HCT116 (cell line): ENCODE measurements at regions not wholly inside any gene's neighbourhood (a gene's known extent, or its start where the extent isn't known, plus 50 kb on each side); places are given as distances from the start of the nearest gene placed in this dataset.

ENCODE experiments used
- ATAC-seq: fragments of 200-7000 bp; cut with Tn5 transposase; 2 replicates; pipeline ENCODE4 v1.9.1; 2020; ENCODE audit warnings: mild to moderate bottlenecking, moderate library complexity
- BruUV-seq: library from RNA; stranded (reverse); fragments of 400-500 nt; replicated peaks from 2 replicates; lab custom pipeline; 2021; lab: Mats Ljungman, UMichigan
- CTCF ChIA-PET: fragments of 300-600 bp; sonication (Branson Sonifier 250); formaldehyde crosslinking; loops from one replicate; lab custom pipeline; 2021; ENCODE audit warnings: antibody characterized with exemption; lab: Charles Lee
- POLR2A ChIA-PET: fragments of 300-600, 350-600 bp; sonication (Branson Sonifier 250); formaldehyde crosslinking; loops from one replicate; lab custom pipeline; 2021; ENCODE audit warnings: antibody characterized with exemption; lab: Charles Lee
- RAD21 ChIA-PET, 2 experiments: fragments of 300-600 bp; sonication (Branson Sonifier 250); formaldehyde crosslinking; loops; one replicate each; lab custom pipeline; 2023; ENCODE audit warnings: low total read pairs in 2 of 2; ENCODE audit not compliant: uncharacterized antibody in 2 of 2, unreplicated experiment in 2 of 2, low non-redundant PET in 1 of 2; lab: Charles Lee
- DNase-seq: peaks from one replicate; pipeline ENCODE4 v3.0.0-alpha.2; 2010; ENCODE audit warnings: low read depth, low spot score
- H2AFZ ChIP-seq: fragments of 200-600 bp; shearing (Covaris generic), sonication (generic); 2 replicates; pipeline ENCODE4 v1.6.1; 2017; ENCODE audit warnings: low read depth, mixed run types, mixed read lengths, antibody characterized with exemption, low read length; ENCODE audit not compliant: poor library complexity, severe bottlenecking
- H3K27ac ChIP-seq: 2 replicates; pipeline ENCODE4 v1.5.1; 2012; ENCODE audit warnings: low read depth, low read length
- H3K27me3 ChIP-seq: fragments of 200-600 bp; sonication (generic); 2 replicates; pipeline ENCODE4 v1.6.1; 2016; ENCODE audit warnings: mixed run types, low read length, mixed read lengths; ENCODE audit not compliant: insufficient read depth
- H3K36me3 ChIP-seq, 2 experiments: fragments of 200-500 bp in 1 of 2; fragments of 200-600 bp in 1 of 2; sonication (Bioruptor generic) in 1 of 2; sonication (generic) in 1 of 2; 2 replicates each; pipeline versions ENCODE4 v1.5.1 to v1.6.1; 2014 to 2016; ENCODE audit warnings: low read length in 2 of 2, inconsistent platforms in 1 of 2, mixed read lengths in 1 of 2, mixed run types in 1 of 2; ENCODE audit not compliant: insufficient read depth in 2 of 2, control insufficient read depth in 1 of 2
- H3K4me1 ChIP-seq, 2 experiments: fragments of 200-600 bp in 1 of 2; sonication (generic) in 1 of 2; 2 replicates each; pipeline versions ENCODE4 v1.5.1 to v1.6.1; 2012 to 2017; ENCODE audit warnings: low read length in 2 of 2, inconsistent platforms in 1 of 2, mild to moderate bottlenecking in 1 of 2, mixed read lengths in 1 of 2, mixed run types in 1 of 2, moderate library complexity in 1 of 2; ENCODE audit not compliant: insufficient read depth in 2 of 2, control insufficient read depth in 1 of 2
- H3K4me2 ChIP-seq: fragments of 200-600 bp; sonication (generic); 2 replicates; pipeline ENCODE4 v1.6.1; 2017; ENCODE audit warnings: mixed run types, low read length, mixed read lengths
- H3K4me3 ChIP-seq, 2 experiments: fragments of 200-600 bp in 1 of 2; sonication (generic) in 1 of 2; replicated peaks in 1 of 2; 2 replicates each; pipeline ENCODE4 v1.5.1; 2011 to 2016; ENCODE audit warnings: low read length in 2 of 2, control low read depth in 1 of 2, low read depth in 1 of 2, mild to moderate bottlenecking in 1 of 2, mixed read lengths in 1 of 2, mixed run types in 1 of 2
- H3K79me2 ChIP-seq: fragments of 200-600 bp; sonication (generic); 2 replicates; pipeline ENCODE4 v1.6.1; 2017; ENCODE audit warnings: mild to moderate bottlenecking, mixed run types, low read length, moderate library complexity, mixed read lengths; ENCODE audit not compliant: insufficient read depth
- H3K9ac ChIP-seq: fragments of 200-600 bp; sonication (generic); 2 replicates; pipeline ENCODE4 v1.6.1; 2016; ENCODE audit warnings: low read length, mixed read lengths
- H3K9me2 ChIP-seq: fragments of 200-600 bp; sonication (generic), shearing (Covaris generic); 2 replicates; pipeline ENCODE4 v1.6.1; 2017; ENCODE audit warnings: mixed run types, mild to moderate bottlenecking, moderate library complexity; ENCODE audit not compliant: insufficient read depth
- H3K9me3 ChIP-seq, 2 experiments: fragments of 200-500 bp in 1 of 2; fragments of 200-600 bp in 1 of 2; sonication (Bioruptor generic) in 1 of 2; sonication (generic) in 1 of 2; 2 replicates each; pipeline ENCODE4 v1.6.1; 2014 to 2017; ENCODE audit warnings: low read length in 2 of 2, mixed read lengths in 2 of 2, inconsistent platforms in 1 of 2, low read depth in 1 of 2, mild to moderate bottlenecking in 1 of 2, mixed run types in 1 of 2, moderate library complexity in 1 of 2; ENCODE audit not compliant: control insufficient read depth in 1 of 2, insufficient read depth in 1 of 2
- H4K20me1 ChIP-seq: fragments of 200-600 bp; sonication (generic), shearing (Covaris generic); 2 replicates; pipeline ENCODE4 v1.6.1; 2017; ENCODE audit warnings: mixed run types, mild to moderate bottlenecking, moderate library complexity; ENCODE audit not compliant: insufficient read depth
- CBX3 ChIP-seq: IDR thresholded peaks from 2 replicates; pipeline ENCODE4 v1.6.1; 2012; ENCODE audit warnings: low read depth
- EGR1 ChIP-seq: IDR thresholded peaks from 2 replicates; pipeline ENCODE4 v1.6.1; 2012; ENCODE audit warnings: low read depth
- ELF1 ChIP-seq: IDR thresholded peaks from 2 replicates; pipeline ENCODE4 v1.6.1; 2012; ENCODE audit warnings: low read depth, borderline replicate concordance
- EZH2 ChIP-seq: fragments of 200-600 bp; sonication (generic); IDR thresholded peaks from 2 replicates; pipeline ENCODE4 v1.6.1; 2017; ENCODE audit warnings: antibody characterized with exemption, mixed run types
- JUND ChIP-seq: IDR thresholded peaks from 2 replicates; pipeline ENCODE4 v1.6.1; 2012
- SIN3A ChIP-seq: IDR thresholded peaks from 2 replicates; pipeline ENCODE4 v1.6.1; 2012; ENCODE audit warnings: low read depth
- SP1 ChIP-seq: IDR thresholded peaks from 2 replicates; pipeline ENCODE4 v1.6.1; 2012; ENCODE audit warnings: low read depth
- SRF ChIP-seq: IDR thresholded peaks from 2 replicates; pipeline ENCODE4 v1.6.1; 2012; ENCODE audit warnings: low read depth
- TCF7L2 ChIP-seq: IDR thresholded peaks from 2 replicates; pipeline ENCODE4 v1.7.0; 2011; ENCODE audit warnings: borderline replicate concordance, inconsistent platforms; ENCODE audit not compliant: insufficient read depth, insufficient read length; ENCODE audit errors: extremely low read depth
- YY1 ChIP-seq: IDR thresholded peaks from 2 replicates; pipeline ENCODE4 v1.6.1; 2011; ENCODE audit warnings: low read length, low read depth, moderate library complexity, mild to moderate bottlenecking; ENCODE audit not compliant: insufficient replicate concordance; ENCODE audit errors: extremely low read depth
- ZNF274 ChIP-seq: fragments of 200-500 bp; sonication (Bioruptor generic); IDR thresholded peaks from 2 replicates; pipeline ENCODE4 v1.6.1; 2014; ENCODE audit warnings: mild to moderate bottlenecking, low read depth, low read length, inconsistent platforms
- intact Hi-C: fragments of 100-400 bp; cut with micrococcal nuclease; formaldehyde crosslinking; loops from 2 replicates; pipeline ENCODE4 v1.10.0; 2022
- TF ChIP-seq, protein P1 (sequence below): IDR thresholded peaks from 2 replicates; pipeline ENCODE4 v1.6.1; 2012
- TF ChIP-seq, protein P2 (sequence below), 3 experiments: fragments of 200-600 bp in 1 of 3; sonication (generic) in 1 of 3; IDR thresholded peaks in 2 of 3; conservative IDR thresholded peaks in 1 of 3; 2 replicates each; pipeline ENCODE4 v1.5.1; 2012 to 2017; ENCODE audit warnings: low read depth in 2 of 3, low read length in 2 of 3, antibody characterized with exemption in 1 of 3, borderline replicate concordance in 1 of 3, control low read depth in 1 of 3, mild to moderate bottlenecking in 1 of 3, mixed read lengths in 1 of 3, mixed run types in 1 of 3, moderate library complexity in 1 of 3; ENCODE audit not compliant: insufficient read depth in 1 of 3
- TF ChIP-seq, protein P3 (sequence below): IDR thresholded peaks from 2 replicates; pipeline ENCODE4 v1.6.1; 2011; ENCODE audit warnings: mild to moderate bottlenecking, low read length, moderate library complexity; ENCODE audit not compliant: insufficient replicate concordance; ENCODE audit errors: extremely low read depth

DNA sequence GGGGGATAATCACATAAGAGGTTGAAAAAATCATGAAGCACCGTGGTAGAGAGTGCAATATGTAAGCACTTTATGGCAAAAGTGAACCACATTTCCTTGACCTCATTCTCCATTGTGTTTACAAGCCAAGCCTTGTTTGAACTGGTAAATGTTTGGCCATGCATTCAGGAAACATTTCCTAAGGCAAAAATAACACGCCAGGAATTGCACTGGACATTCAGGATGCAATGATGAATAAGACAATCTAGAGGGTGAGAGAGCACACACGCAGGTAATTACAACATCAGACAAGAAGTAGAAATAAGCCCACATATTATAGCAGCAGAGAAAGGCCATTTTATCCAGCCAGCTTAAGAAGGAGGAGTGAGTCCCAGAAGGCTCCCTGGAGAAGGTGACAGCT is 218.0 kb upstream of the OSR1 start:
- POLR2A ChIA-PET = no interaction called here
- H3K4me3 ChIP-seq = no peak overlapping the region
- no peak for ATAC-seq
- no peak overlapping the region for H3K9ac ChIP-seq
- H3K9me3 ChIP-seq = no peaks in the 10 kb centered on the region
- no peaks in the 10 kb centered on the region for H4K20me1 ChIP-seq
- no peak for TF ChIP-seq EGR1
- no peak for TF ChIP-seq SP1
- no peak for TF ChIP-seq TCF7L2
- TF ChIP-seq ELF1 = no peak
- no peak for TF ChIP-seq YY1
- no peak for TF ChIP-seq SIN3A
- TF ChIP-seq CBX3 = no peak
- TF ChIP-seq, protein P1, sequence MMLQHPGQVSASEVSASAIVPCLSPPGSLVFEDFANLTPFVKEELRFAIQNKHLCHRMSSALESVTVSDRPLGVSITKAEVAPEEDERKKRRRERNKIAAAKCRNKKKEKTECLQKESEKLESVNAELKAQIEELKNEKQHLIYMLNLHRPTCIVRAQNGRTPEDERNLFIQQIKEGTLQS = no peak
- TF ChIP-seq, protein P2, sequence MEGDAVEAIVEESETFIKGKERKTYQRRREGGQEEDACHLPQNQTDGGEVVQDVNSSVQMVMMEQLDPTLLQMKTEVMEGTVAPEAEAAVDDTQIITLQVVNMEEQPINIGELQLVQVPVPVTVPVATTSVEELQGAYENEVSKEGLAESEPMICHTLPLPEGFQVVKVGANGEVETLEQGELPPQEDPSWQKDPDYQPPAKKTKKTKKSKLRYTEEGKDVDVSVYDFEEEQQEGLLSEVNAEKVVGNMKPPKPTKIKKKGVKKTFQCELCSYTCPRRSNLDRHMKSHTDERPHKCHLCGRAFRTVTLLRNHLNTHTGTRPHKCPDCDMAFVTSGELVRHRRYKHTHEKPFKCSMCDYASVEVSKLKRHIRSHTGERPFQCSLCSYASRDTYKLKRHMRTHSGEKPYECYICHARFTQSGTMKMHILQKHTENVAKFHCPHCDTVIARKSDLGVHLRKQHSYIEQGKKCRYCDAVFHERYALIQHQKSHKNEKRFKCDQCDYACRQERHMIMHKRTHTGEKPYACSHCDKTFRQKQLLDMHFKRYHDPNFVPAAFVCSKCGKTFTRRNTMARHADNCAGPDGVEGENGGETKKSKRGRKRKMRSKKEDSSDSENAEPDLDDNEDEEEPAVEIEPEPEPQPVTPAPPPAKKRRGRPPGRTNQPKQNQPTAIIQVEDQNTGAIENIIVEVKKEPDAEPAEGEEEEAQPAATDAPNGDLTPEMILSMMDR (IDR thresholded peaks at IDR 0.05 in 2 of 3, conservative IDR thresholded peaks at IDR 0.05 in 1 of 3; ENCODE audit: borderline replicate concordance in 1 of 3, insufficient read depth in 1 of 3, low read depth in 2 of 3, low read length in 2 of 3) = no peak
- TF ChIP-seq, protein P3, sequence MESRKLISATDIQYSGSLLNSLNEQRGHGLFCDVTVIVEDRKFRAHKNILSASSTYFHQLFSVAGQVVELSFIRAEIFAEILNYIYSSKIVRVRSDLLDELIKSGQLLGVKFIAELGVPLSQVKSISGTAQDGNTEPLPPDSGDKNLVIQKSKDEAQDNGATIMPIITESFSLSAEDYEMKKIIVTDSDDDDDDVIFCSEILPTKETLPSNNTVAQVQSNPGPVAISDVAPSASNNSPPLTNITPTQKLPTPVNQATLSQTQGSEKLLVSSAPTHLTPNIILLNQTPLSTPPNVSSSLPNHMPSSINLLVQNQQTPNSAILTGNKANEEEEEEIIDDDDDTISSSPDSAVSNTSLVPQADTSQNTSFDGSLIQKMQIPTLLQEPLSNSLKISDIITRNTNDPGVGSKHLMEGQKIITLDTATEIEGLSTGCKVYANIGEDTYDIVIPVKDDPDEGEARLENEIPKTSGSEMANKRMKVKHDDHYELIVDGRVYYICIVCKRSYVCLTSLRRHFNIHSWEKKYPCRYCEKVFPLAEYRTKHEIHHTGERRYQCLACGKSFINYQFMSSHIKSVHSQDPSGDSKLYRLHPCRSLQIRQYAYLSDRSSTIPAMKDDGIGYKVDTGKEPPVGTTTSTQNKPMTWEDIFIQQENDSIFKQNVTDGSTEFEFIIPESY = no peak
- no peak for TF ChIP-seq JUND
- no peak for TF ChIP-seq ZNF274
- no peak for TF ChIP-seq SRF
- TF ChIP-seq EZH2 = no peak
- intact Hi-C loops = no loop called here
- peaks cover 12% of the 10 kb centered on the region; the same call in 1 of the 2 replicates for H3K27me3 ChIP-seq
- DNase-seq = no peak
- no peak overlapping the region for H3K27ac ChIP-seq
- no TSS peak for BruUV-seq
- no peaks in the 10 kb centered on the region for H3K36me3 ChIP-seq
- RAD21 ChIA-PET = no interaction called here
- no peaks in the 10 kb centered on the region for H3K4me1 ChIP-seq
- no peaks in the 10 kb centered on the region for H3K9me2 ChIP-seq
- no peaks in the 10 kb centered on the region for H3K79me2 ChIP-seq
- CTCF ChIA-PET = no interaction called here
- H2AFZ ChIP-seq = no peak overlapping the region
- H3K4me2 ChIP-seq = no peak overlapping the region
